Endothelial cell of umbilical vein (primary cell): ENCODE measurements at regions not wholly inside any gene's neighbourhood (a gene's known extent, or its start where the extent isn't known, plus 50 kb on each side); places are given as distances from the start of the nearest gene placed in this dataset.

ENCODE experiments used
- BruUV-seq: library from RNA; stranded (reverse); fragments of 400-500 nt; replicated peaks from 2 replicates; lab custom pipeline; 2021; lab: Mats Ljungman, UMichigan
- CTCF ChIA-PET: fragments of 300-600, 350-600 bp; sonication (Branson Sonifier 250); formaldehyde crosslinking; loops from one replicate; lab custom pipeline; 2021; ENCODE audit warnings: antibody characterized with exemption, inconsistent platforms; lab: Charles Lee
- POLR2A ChIA-PET: fragments of 300-600, 350-600 bp; sonication (Branson Sonifier 250); formaldehyde crosslinking; loops from one replicate; lab custom pipeline; 2021; ENCODE audit warnings: antibody characterized with exemption, inconsistent platforms; lab: Charles Lee
- DNase-seq: peaks from one replicate; pipeline ENCODE4 v3.0.0-alpha.2; 2011; ENCODE audit warnings: low read depth, low spot score
- FAIRE-seq: peaks from 2 replicates; lab custom pipeline; 2011; peaks lifted over from hg19 to GRCh38; lab: Jason Lieb, UNC
- H2AFZ ChIP-seq: 2 replicates; pipeline ENCODE4 v1.6.0; 2012; ENCODE audit warnings: low read depth, low read length, control low read depth, inconsistent platforms
- H3K27ac ChIP-seq: 2 replicates; pipeline ENCODE4 v1.5.1; 2011; ENCODE audit warnings: low read depth, mild to moderate bottlenecking, control low read depth, low read length, moderate library complexity; ENCODE audit not compliant: insufficient read depth
- H3K27me3 ChIP-seq, 2 experiments: 2 replicates each; pipeline versions ENCODE4 v1.6.0 to v1.6.1; 2011; ENCODE audit warnings: low read length in 2 of 2, mixed read lengths in 1 of 2; ENCODE audit not compliant: control insufficient read depth in 2 of 2, insufficient read depth in 2 of 2
- H3K36me3 ChIP-seq, 2 experiments: 2 replicates in 1 of 2; 3 replicates in 1 of 2; pipeline ENCODE4 v1.5.1; 2011; ENCODE audit warnings: low read length in 2 of 2, mild to moderate bottlenecking in 1 of 2, moderate library complexity in 1 of 2; ENCODE audit not compliant: control insufficient read depth in 2 of 2, insufficient read depth in 2 of 2; ENCODE audit errors: extremely low read depth in 1 of 2
- H3K4me1 ChIP-seq: 3 replicates; pipeline ENCODE4 v1.5.1; 2011; ENCODE audit warnings: mild to moderate bottlenecking, low read length; ENCODE audit not compliant: control insufficient read depth, insufficient read depth; ENCODE audit errors: extremely low read depth
- H3K4me2 ChIP-seq: 2 replicates; pipeline ENCODE4 v1.6.1; 2011; ENCODE audit warnings: low read length, control low read depth, mixed read lengths; ENCODE audit not compliant: insufficient read depth
- H3K4me3 ChIP-seq, 3 experiments: fragments of 200-600 bp in 1 of 3; sonication (generic), shearing (Covaris generic) in 1 of 3; replicated peaks in 1 of 3; 2 replicates each; pipeline ENCODE4 v1.5.1; 2011 to 2016; ENCODE audit warnings: control low read depth in 3 of 3, low read length in 3 of 3, mild to moderate bottlenecking in 2 of 3, inconsistent platforms in 1 of 3, low read depth in 1 of 3, moderate library complexity in 1 of 3; ENCODE audit not compliant: insufficient read depth in 1 of 3
- H3K79me2 ChIP-seq: 2 replicates; pipeline ENCODE4 v1.6.0; 2012; ENCODE audit warnings: low read length, inconsistent platforms; ENCODE audit not compliant: control insufficient read depth, insufficient read depth
- H3K9ac ChIP-seq: replicated peaks from 2 replicates; pipeline ENCODE3; 2011; ENCODE audit warnings: low read length, control low read depth; ENCODE audit not compliant: insufficient read depth; ENCODE audit errors: extremely low read depth
- H3K9me1 ChIP-seq: replicated peaks from 3 replicates; pipeline ENCODE4 v1.6.0; 2011; ENCODE audit warnings: mild to moderate bottlenecking, low read length; ENCODE audit not compliant: control insufficient read depth, insufficient read depth; ENCODE audit errors: extremely low read depth
- H3K9me3 ChIP-seq: replicated peaks from 2 replicates; pipeline ENCODE4 v1.5.1; 2012; ENCODE audit warnings: low read length, inconsistent platforms; ENCODE audit not compliant: control insufficient read depth, insufficient read depth
- H4K20me1 ChIP-seq: replicated peaks from 2 replicates; pipeline ENCODE3; 2011; ENCODE audit warnings: mild to moderate bottlenecking, low read length; ENCODE audit not compliant: control insufficient read depth, insufficient read depth; ENCODE audit errors: extremely low read depth
- EZH2 ChIP-seq: IDR thresholded peaks from 2 replicates; pipeline ENCODE4 v1.6.1; 2012; ENCODE audit warnings: borderline replicate concordance, low read depth, mild to moderate bottlenecking, moderate library complexity, low read length, inconsistent platforms; ENCODE audit not compliant: severe bottlenecking
- FOS ChIP-seq: IDR thresholded peaks from 2 replicates; pipeline ENCODE4 v1.6.1; 2011; ENCODE audit warnings: mild to moderate bottlenecking, low read length, moderate library complexity, borderline replicate concordance; ENCODE audit not compliant: insufficient read depth
- GATA2 ChIP-seq: IDR thresholded peaks from 2 replicates; pipeline ENCODE4 v1.7.0; 2011; ENCODE audit warnings: low read depth, mild to moderate bottlenecking, moderate library complexity, mixed read lengths, low read length; ENCODE audit not compliant: insufficient read length, insufficient read depth
- JUN ChIP-seq: IDR thresholded peaks from 2 replicates; pipeline ENCODE4 v1.6.1; 2011; ENCODE audit warnings: borderline replicate concordance, low read depth; ENCODE audit not compliant: insufficient read length, insufficient read depth
- MYC ChIP-seq: IDR thresholded peaks from one replicate; pipeline ENCODE4 v1.6.1; 2011; ENCODE audit warnings: mild to moderate bottlenecking, low read depth, low read length
- POLR2A ChIP-seq: IDR thresholded peaks from 2 replicates; pipeline ENCODE4 v1.6.1; 2012; ENCODE audit warnings: low read depth, mild to moderate bottlenecking, control low read depth, low read length
- POLR2AphosphoS5 ChIP-seq: IDR thresholded peaks from 2 replicates; pipeline ENCODE4 v1.6.1; 2012; ENCODE audit warnings: low read depth, mild to moderate bottlenecking, control low read depth, low read length, moderate library complexity; ENCODE audit not compliant: insufficient read depth
- dilution Hi-C: fragments of 300-500 bp; cut with MboI; formaldehyde crosslinking; loops from one replicate; pipeline ENCODE4 v1.15.0; 2019; ENCODE audit warnings: low sequenced_read_pairs; ENCODE audit not compliant: extremely low pct_ligation_motif_present
- intact Hi-C: fragments of 100-400 bp; cut with micrococcal nuclease; formaldehyde crosslinking; loops from one replicate; pipeline ENCODE4 v1.10.0; 2022
- TF ChIP-seq, protein P1 (sequence below), 2 donors: IDR thresholded peaks; 1 replicate in 1 of 2; 2 replicates in 1 of 2; pipeline ENCODE4 v1.5.1; 2011; ENCODE audit warnings: low read length in 2 of 2, mild to moderate bottlenecking in 2 of 2, moderate library complexity in 2 of 2, control low read depth in 1 of 2, inconsistent platforms in 1 of 2, low read depth in 1 of 2; ENCODE audit not compliant: insufficient read depth in 1 of 2; ENCODE audit errors: extremely low read depth in 1 of 2
- TF ChIP-seq, protein P2 (sequence below): IDR thresholded peaks from 2 replicates; pipeline ENCODE4 v1.6.1; 2011; ENCODE audit not compliant: insufficient read depth, insufficient read length

DNA sequence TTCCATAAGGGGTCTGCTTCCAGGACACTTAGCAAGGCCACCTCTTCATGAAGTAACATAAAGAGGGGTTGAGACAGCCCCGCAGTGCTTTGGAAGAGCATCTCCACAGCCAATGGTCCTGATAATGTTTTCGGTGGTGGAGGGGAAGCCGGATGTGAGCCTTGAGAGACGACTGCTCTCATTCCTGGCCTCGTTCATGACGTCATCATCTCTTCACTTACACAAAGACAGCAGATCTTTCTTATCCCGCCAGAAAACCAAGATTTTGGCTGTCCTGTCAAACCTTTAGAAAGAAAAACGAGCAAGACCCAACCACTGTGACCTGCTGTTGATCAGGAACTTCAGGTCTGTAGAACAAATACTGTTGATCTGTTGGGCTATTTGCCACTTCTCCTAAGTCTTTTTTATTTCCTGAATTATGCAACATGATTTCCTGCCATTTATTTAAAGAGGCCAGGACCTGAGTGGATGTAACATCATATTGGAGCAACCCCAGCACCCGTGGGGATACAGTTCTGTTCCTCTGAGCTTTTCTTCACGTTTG lies 89.0 kb upstream of the IRX2 start:
- CTCF ChIA-PET, result no interaction called here

More for the DNA sequence above, 89.0 kb upstream of the IRX2 start:
- Histone ChIP-seq H3K36me3 (no peaks in the 10 kb centered on the region), H3K9ac (no peak overlapping the region), H3K27me3 (no peaks in the 10 kb centered on the region), H3K27ac (no peak overlapping the region), H3K4me3 (no peak overlapping the region), H2AFZ (no peak overlapping the region), H3K4me1 (no peaks in the 10 kb centered on the region), H3K4me2 (no peak overlapping the region), H3K9me1 (no peaks in the 10 kb centered on the region), H4K20me1 (no peaks in the 10 kb centered on the region), H3K79me2 (no peaks in the 10 kb centered on the region), H3K9me3 (peaks cover 7% of the 10 kb centered on the region)
- POLR2A ChIA-PET, result no interaction called here
- dilution Hi-C loops, result no loop called here
- FAIRE-seq (no peak), DNase-seq (no peak)
- no TSS peak for BruUV-seq
- TF ChIP-seq FOS (no peak), GATA2 (no peak), MYC (no peak), EZH2 (no peak), JUN (no peak), POLR2A (no peak), POLR2AphosphoS5 (no peak)
- TF ChIP-seq, protein P1, sequence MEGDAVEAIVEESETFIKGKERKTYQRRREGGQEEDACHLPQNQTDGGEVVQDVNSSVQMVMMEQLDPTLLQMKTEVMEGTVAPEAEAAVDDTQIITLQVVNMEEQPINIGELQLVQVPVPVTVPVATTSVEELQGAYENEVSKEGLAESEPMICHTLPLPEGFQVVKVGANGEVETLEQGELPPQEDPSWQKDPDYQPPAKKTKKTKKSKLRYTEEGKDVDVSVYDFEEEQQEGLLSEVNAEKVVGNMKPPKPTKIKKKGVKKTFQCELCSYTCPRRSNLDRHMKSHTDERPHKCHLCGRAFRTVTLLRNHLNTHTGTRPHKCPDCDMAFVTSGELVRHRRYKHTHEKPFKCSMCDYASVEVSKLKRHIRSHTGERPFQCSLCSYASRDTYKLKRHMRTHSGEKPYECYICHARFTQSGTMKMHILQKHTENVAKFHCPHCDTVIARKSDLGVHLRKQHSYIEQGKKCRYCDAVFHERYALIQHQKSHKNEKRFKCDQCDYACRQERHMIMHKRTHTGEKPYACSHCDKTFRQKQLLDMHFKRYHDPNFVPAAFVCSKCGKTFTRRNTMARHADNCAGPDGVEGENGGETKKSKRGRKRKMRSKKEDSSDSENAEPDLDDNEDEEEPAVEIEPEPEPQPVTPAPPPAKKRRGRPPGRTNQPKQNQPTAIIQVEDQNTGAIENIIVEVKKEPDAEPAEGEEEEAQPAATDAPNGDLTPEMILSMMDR (IDR thresholded peaks at IDR 0.05; ENCODE audit: extremely low read depth in 1 of 2, insufficient read depth in 1 of 2, low read depth in 1 of 2, low read length in 2 of 2), result no peak
- TF ChIP-seq, protein P2, sequence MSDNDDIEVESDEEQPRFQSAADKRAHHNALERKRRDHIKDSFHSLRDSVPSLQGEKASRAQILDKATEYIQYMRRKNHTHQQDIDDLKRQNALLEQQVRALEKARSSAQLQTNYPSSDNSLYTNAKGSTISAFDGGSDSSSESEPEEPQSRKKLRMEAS, result no peak
- intact Hi-C loops, result no loop called here
